Thymus (tissue), 11 donors: ENCODE measurements at regions not wholly inside any gene's neighbourhood (a gene's known extent, or its start where the extent isn't known, plus 50 kb on each side); places are given as distances from the start of the nearest gene placed in this dataset.

ENCODE experiments used
- DNase-seq, 9 donors: peaks; one replicate each; pipeline ENCODE4 v3.0.0-alpha.2; 2013; ENCODE audit warnings: low spot score in 9 of 9, low read depth in 6 of 9, missing footprints in 1 of 9
- H3K27ac ChIP-seq, 2 donors: one replicate each; pipeline ENCODE4 v1.5.1; 2013; ENCODE audit warnings: control low read depth in 1 of 2, low read depth in 1 of 2, low read length in 1 of 2, mild to moderate bottlenecking in 1 of 2, moderate library complexity in 1 of 2
- H3K27me3 ChIP-seq, 2 donors: one replicate each; pipeline ENCODE4 v1.5.1; 2013; ENCODE audit warnings: low read length in 1 of 2; ENCODE audit not compliant: control insufficient read depth in 2 of 2, insufficient read depth in 1 of 2
- H3K36me3 ChIP-seq, 2 donors: one replicate each; pipeline ENCODE4 v1.5.1; 2013; ENCODE audit warnings: low read length in 1 of 2, mild to moderate bottlenecking in 1 of 2, moderate library complexity in 1 of 2; ENCODE audit not compliant: control insufficient read depth in 2 of 2, insufficient read depth in 2 of 2
- H3K4me1 ChIP-seq, 2 donors: one replicate each; pipeline ENCODE4 v1.5.1; 2013; ENCODE audit warnings: low read length in 2 of 2; ENCODE audit not compliant: control insufficient read depth in 2 of 2, insufficient read depth in 2 of 2
- H3K4me3 ChIP-seq, 2 donors: one replicate each; pipeline ENCODE4 v1.5.1; 2013; ENCODE audit warnings: low read length in 2 of 2, control low read depth in 1 of 2, mild to moderate bottlenecking in 1 of 2
- H3K9me3 ChIP-seq, 2 donors: one replicate each; pipeline ENCODE4 v1.5.1; 2013; ENCODE audit warnings: low read length in 1 of 2, mild to moderate bottlenecking in 1 of 2; ENCODE audit not compliant: control insufficient read depth in 2 of 2, insufficient read depth in 1 of 2
- WGBS: extraction: QIAGEN DNeasy Blood & Tissue Kit; methylation state at CpG from one replicate; pipeline ENCODE4 v1.1.7; 2013; 5-methylcytosine and 5-hydroxymethylcytosine counted together
- donor health status: healthy.

GRCh38 chr20:52619101-52619500 lies 353.1 kb upstream of the TSHZ2 start:
- DNase-seq, result no peak
- Histone ChIP-seq H3K27me3 (no peaks in the 10 kb centered on the region), H3K9me3 (no peaks in the 10 kb centered on the region), H3K36me3 (no peaks in the 10 kb centered on the region), H3K4me3 (no peak overlapping the region), H3K27ac (no peak overlapping the region), H3K4me1 (no peaks in the 10 kb centered on the region)
- WGBS, result 70% methylated on average over 5 of the region's 5 CpGs

- 60% methylated on average over 3 of the region's 3 CpGs for WGBS
- no peaks in the 10 kb centered on the region for H3K36me3 ChIP-seq
- H3K4me3 ChIP-seq, result no peak overlapping the region
- no peaks in the 10 kb centered on the region for H3K9me3 ChIP-seq
- no peaks in the 10 kb centered on the region for H3K27me3 ChIP-seq
- H3K4me1 ChIP-seq, result no peaks in the 10 kb centered on the region
- no peak overlapping the region for H3K27ac ChIP-seq
- no peak for DNase-seq
These were observed 355.5 kb upstream of the TSHZ2 start for GRCh38 chr20:52616629-52617028.

DNA sequence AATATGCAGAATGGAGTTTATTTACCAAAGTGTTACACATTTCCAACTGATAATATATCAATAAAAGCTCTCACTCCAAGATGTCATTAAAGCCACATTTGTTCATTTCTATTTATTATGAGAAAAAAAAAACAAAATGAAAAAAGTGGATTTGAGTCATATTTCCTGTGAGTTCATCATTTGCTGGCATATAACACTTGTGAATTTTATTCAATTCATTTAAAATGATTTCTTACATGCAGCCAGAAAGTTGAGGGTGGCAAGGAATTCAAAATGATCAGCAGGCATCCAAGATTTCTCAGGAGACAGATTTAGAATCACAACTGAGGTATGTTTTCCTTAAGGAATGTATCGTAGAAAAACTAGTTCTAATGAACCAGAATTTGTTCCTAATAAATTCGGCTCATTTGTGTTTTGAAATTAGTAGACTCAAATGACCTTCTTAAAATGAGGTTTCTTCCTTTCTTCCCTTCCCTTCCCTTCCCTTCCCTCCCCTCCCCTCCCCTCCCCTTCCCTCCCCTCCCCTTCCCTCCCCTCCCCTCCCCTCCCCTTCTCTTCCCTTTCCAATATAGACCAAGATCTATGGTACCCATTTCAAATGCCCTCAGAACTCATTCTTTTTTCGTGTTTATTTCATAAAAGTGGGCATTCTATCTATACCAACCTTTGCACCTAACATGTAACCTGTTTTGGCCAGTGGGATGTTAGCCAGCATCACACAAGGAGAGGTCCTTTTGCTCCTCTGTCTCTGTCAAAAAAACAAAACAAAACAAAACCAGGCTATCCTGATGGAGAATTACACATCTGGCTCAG lies 357.9 kb upstream of the TSHZ2 start:
- Histone ChIP-seq H3K4me3 (no peak overlapping the region), H3K4me1 (no peaks in the 10 kb centered on the region), H3K36me3 (no peaks in the 10 kb centered on the region), H3K27ac (no peak overlapping the region), H3K9me3 (peaks cover 0 to 3% of the 10 kb centered on the region in 2 donors), H3K27me3 (no peaks in the 10 kb centered on the region)
- no peak for DNase-seq
- WGBS, result 84% methylated on average over 3 of the region's 3 CpGs

- H3K4me3 ChIP-seq, result no peak overlapping the region
- H3K36me3 ChIP-seq, result no peaks in the 10 kb centered on the region
- 96% methylated on average over 5 of the region's 5 CpGs for WGBS
- no peak overlapping the region for H3K27ac ChIP-seq
- H3K4me1 ChIP-seq, result no peaks in the 10 kb centered on the region
- no peak for DNase-seq
- no peaks in the 10 kb centered on the region for H3K27me3 ChIP-seq
- H3K9me3 ChIP-seq, result peaks cover 0 to 3% of the 10 kb centered on the region in 2 donors
These were observed 360.0 kb upstream of the TSHZ2 start for GRCh38 chr20:52612046-52612632.

- peaks cover 0 to 3% of the 10 kb centered on the region in 2 donors for H3K9me3 ChIP-seq
- H3K27ac ChIP-seq, result no peak overlapping the region
- no peaks in the 10 kb centered on the region for H3K27me3 ChIP-seq
- no peak overlapping the region for H3K4me3 ChIP-seq
- H3K36me3 ChIP-seq, result no peaks in the 10 kb centered on the region
- no peaks in the 10 kb centered on the region for H3K4me1 ChIP-seq
- DNase-seq, result no peak
These were observed 361.4 kb upstream of the TSHZ2 start for GRCh38 chr20:52610749-52611148.

GRCh38 chr20:52601295-52601971 lies 370.7 kb upstream of the TSHZ2 start:
- Histone ChIP-seq H3K9me3 (no peaks in the 10 kb centered on the region), H3K36me3 (no peaks in the 10 kb centered on the region), H3K27me3 (no peaks in the 10 kb centered on the region), H3K27ac (no peak overlapping the region), H3K4me1 (no peaks in the 10 kb centered on the region), H3K4me3 (no peak overlapping the region)
- no peak for DNase-seq
- 89% methylated on average over 4 of the region's 4 CpGs for WGBS

- Histone ChIP-seq H3K27me3 (no peaks in the 10 kb centered on the region), H3K27ac (no peak overlapping the region), H3K9me3 (no peaks in the 10 kb centered on the region), H3K36me3 (no peaks in the 10 kb centered on the region), H3K4me3 (no peak overlapping the region), H3K4me1 (no peaks in the 10 kb centered on the region)
- 95% methylated on average over 5 of the region's 5 CpGs for WGBS
- no peak for DNase-seq
These were observed 375.9 kb upstream of the TSHZ2 start for GRCh38 chr20:52596256-52596655.

DNA sequence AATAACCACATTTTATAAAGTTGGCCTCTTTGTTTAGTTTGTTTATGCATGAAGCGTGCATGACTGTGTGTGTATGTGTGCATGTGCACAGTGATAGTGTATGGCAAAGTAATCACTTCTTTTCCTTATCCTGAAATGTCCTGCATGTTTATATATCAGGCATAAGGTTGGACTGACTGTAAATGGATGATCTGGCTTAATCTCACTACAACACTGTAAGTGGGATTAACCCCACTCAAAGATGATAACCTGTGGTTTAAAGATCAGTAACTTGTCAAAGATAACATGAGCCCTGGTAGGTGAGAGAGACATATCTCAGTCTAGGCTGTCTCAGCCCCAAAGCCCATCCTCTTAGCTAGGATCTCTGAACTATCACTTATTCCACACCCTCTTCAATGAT lies 376.6 kb upstream of the TSHZ2 start:
- Histone ChIP-seq H3K4me1 (no peaks in the 10 kb centered on the region), H3K4me3 (no peak overlapping the region), H3K27me3 (no peaks in the 10 kb centered on the region), H3K9me3 (no peaks in the 10 kb centered on the region), H3K27ac (no peak overlapping the region), H3K36me3 (no peaks in the 10 kb centered on the region)
- 85% methylated on average over 1 of the region's 1 CpG for WGBS
- DNase-seq, result no peak

DNA sequence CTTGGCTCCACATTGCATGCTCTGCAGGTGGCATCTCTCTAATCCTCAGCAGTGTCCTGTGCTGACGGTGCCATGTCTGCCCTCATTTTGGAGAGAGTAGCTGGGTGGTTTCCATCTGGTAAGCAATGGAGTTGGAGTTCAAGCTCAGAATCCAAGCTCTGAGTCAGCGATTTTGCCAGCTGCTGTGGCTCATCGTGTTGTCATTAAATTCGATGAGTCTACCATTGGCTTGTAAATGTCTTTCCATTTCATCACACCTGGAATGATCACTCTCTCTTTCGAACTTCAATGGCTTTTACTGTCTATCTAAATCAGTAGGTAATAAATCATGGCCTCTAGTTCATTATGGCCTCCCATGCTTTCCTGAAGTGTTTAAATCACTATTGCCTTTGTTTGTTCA lies 378.5 kb upstream of the TSHZ2 start:
- 79% methylated on average over 5 of the region's 5 CpGs for WGBS
- H3K9me3 ChIP-seq, result no peaks in the 10 kb centered on the region
- no peak for DNase-seq
- H3K4me1 ChIP-seq, result no peaks in the 10 kb centered on the region
- no peak overlapping the region for H3K27ac ChIP-seq
- H3K36me3 ChIP-seq, result no peaks in the 10 kb centered on the region
- no peaks in the 10 kb centered on the region for H3K27me3 ChIP-seq
- H3K4me3 ChIP-seq, result no peak overlapping the region
